C4-2B (cell line): ENCODE measurements at regions not wholly inside any gene's neighbourhood (a gene's known extent, or its start where the extent isn't known, plus 50 kb on each side); places are given as distances from the start of the nearest gene placed in this dataset.
"Not testable (repeated sequence)": the region's sequence is repeated elsewhere in the genome, so short reads cannot be mapped to it uniquely, and the experiment has no call there.

ENCODE experiments used
- H3K27ac ChIP-seq: fragments of 450-650 bp; 2 replicates; pipeline ENCODE4 v1.5.1; 2017
- CTCF ChIP-seq: fragments of 450-650 bp; conservative IDR thresholded peaks from 2 replicates; pipeline ENCODE4 v1.5.1; 2017; ENCODE audit warnings: mild to moderate bottlenecking
- ZFX ChIP-seq: fragments of 450-650 bp; IDR thresholded peaks from 2 replicates; pipeline ENCODE4 v1.6.1; 2017

GRCh38 chr5:57066924-57067596 lies 106.8 kb upstream of the GPBP1 start:
- no peak overlapping the region for H3K27ac ChIP-seq
- TF ChIP-seq ZFX (no peak), CTCF (no peak)

GRCh38 chr5:57067597-57067924 lies 106.3 kb upstream of the GPBP1 start:
- H3K27ac ChIP-seq, result no peak overlapping the region
- TF ChIP-seq ZFX, result no peak
- TF ChIP-seq CTCF, result no peak

GRCh38 chr5:57069115-57069835 lies 104.6 kb upstream of the GPBP1 start:
- TF ChIP-seq CTCF (no peak), ZFX (no peak)
- H3K27ac ChIP-seq, result no peak overlapping the region

- H3K27ac ChIP-seq, result no peak overlapping the region
Measured at GRCh38 chr5:57072218-57072892, 101.5 kb upstream of the GPBP1 start.

GRCh38 chr5:57082441-57083067 lies 91.3 kb upstream of the GPBP1 start:
- no peak overlapping the region for H3K27ac ChIP-seq
- peak; percentile 23 for TF ChIP-seq CTCF
- TF ChIP-seq ZFX, result no peak

More at GRCh38 chr5:57072218-57072892, 101.5 kb upstream of the GPBP1 start:
- no peak for TF ChIP-seq CTCF
- TF ChIP-seq ZFX, result no peak

GRCh38 chr5:57085306-57086081 lies 88.4 kb upstream of the GPBP1 start:
- H3K27ac ChIP-seq, result no peak overlapping the region
- TF ChIP-seq ZFX (no peak), CTCF (no peak)

- not testable (repeated sequence) for H3K27ac ChIP-seq
Measured at GRCh38 chr5:57087947-57088346, 85.9 kb upstream of the GPBP1 start.
